H1 (cell line): ENCODE measurements at regions not wholly inside any gene's neighbourhood (a gene's known extent, or its start where the extent isn't known, plus 50 kb on each side); places are given as distances from the start of the nearest gene placed in this dataset.

Source experiments
- CTCF ChIA-PET: fragments of 300-600 bp; sonication (Branson Sonifier 250); formaldehyde crosslinking; loops from one replicate; lab custom pipeline; 2021; ENCODE audit not compliant: partially characterized antibody; lab: Charles Lee
- POLR2A ChIA-PET: fragments of 300-600 bp; sonication (Branson Sonifier 250); formaldehyde crosslinking; loops from one replicate; lab custom pipeline; 2021; ENCODE audit warnings: inconsistent platforms; ENCODE audit not compliant: partially characterized antibody; lab: Charles Lee
- DNase-seq, 2 experiments: peaks; one replicate each; pipeline versions ENCODE4 v3.0.0 to v3.0.0-alpha.2; 2010 to 2022; ENCODE audit warnings: low spot score in 2 of 2, low read depth in 1 of 2, mixed read lengths in 1 of 2
- FAIRE-seq: peaks from 2 replicates; lab custom pipeline; 2011; peaks lifted over from hg19 to GRCh38; lab: Jason Lieb, UNC
- H2AFZ ChIP-seq: 2 replicates; pipeline ENCODE4 v1.8.1; 2012; ENCODE audit warnings: low read length, inconsistent platforms
- H2AK5ac ChIP-seq: 2 replicates; pipeline ENCODE4 v1.6.1; 2013; ENCODE audit warnings: low read depth, low read length
- H2BK120ac ChIP-seq: replicated peaks from 2 replicates; pipeline ENCODE3; 2013; ENCODE audit warnings: low read depth, low read length, inconsistent platforms
- H2BK12ac ChIP-seq: 2 replicates; pipeline ENCODE4 v1.6.1; 2013; ENCODE audit warnings: low read depth, low read length
- H2BK15ac ChIP-seq: 2 replicates; pipeline ENCODE4 v1.6.1; 2013; ENCODE audit warnings: low read length
- H2BK20ac ChIP-seq: 2 replicates; pipeline ENCODE4 v1.6.1; 2013; ENCODE audit warnings: low read length
- H2BK5ac ChIP-seq: 2 replicates; pipeline ENCODE4 v1.6.1; 2013; ENCODE audit warnings: low read depth, low read length
- H3K14ac ChIP-seq: 2 replicates; pipeline ENCODE4 v1.6.1; 2013; ENCODE audit warnings: inconsistent platforms; ENCODE audit not compliant: insufficient read length
- H3K18ac ChIP-seq: 2 replicates; pipeline ENCODE4 v1.6.1; 2013; ENCODE audit warnings: low read length; ENCODE audit errors: extremely low read depth
- H3K23ac ChIP-seq: 2 replicates; pipeline ENCODE4 v1.6.1; 2013; ENCODE audit warnings: inconsistent platforms; ENCODE audit not compliant: insufficient read length
- H3K23me2 ChIP-seq: 2 replicates; pipeline ENCODE4 v1.6.1; 2013; ENCODE audit warnings: low read depth, low read length
- H3K27ac ChIP-seq: 2 replicates; pipeline ENCODE4 v1.6.1; 2011; ENCODE audit warnings: low read depth, low read length, inconsistent platforms
- H3K27me3 ChIP-seq, 4 experiments: replicated peaks in 1 of 4; 1 replicate in 1 of 4; 2 replicates in 3 of 4; pipeline versions ENCODE4 v1.6.1 to v1.8.1; 2011 to 2013; ENCODE audit warnings: low read length in 3 of 4, mild to moderate bottlenecking in 3 of 4, inconsistent platforms in 2 of 4, mixed read lengths in 2 of 4, moderate library complexity in 1 of 4; ENCODE audit not compliant: control insufficient read depth in 3 of 4, insufficient read depth in 3 of 4; ENCODE audit errors: extremely low read depth in 1 of 4
- H3K36me3 ChIP-seq, 4 experiments: 2 replicates each; pipeline versions ENCODE4 v1.6.1 to v1.8.1; 2011 to 2013; ENCODE audit warnings: mild to moderate bottlenecking in 4 of 4, low read length in 3 of 4, moderate library complexity in 2 of 4, control low read depth in 1 of 4, inconsistent platforms in 1 of 4; ENCODE audit not compliant: insufficient read depth in 4 of 4, control insufficient read depth in 2 of 4
- H3K4ac ChIP-seq: replicated peaks from 2 replicates; pipeline ENCODE3; 2013; ENCODE audit warnings: low read length, low read depth, mixed read lengths, inconsistent platforms; ENCODE audit not compliant: insufficient read length
- H3K4me1 ChIP-seq, 4 experiments: replicated peaks in 1 of 4; 1 replicate in 1 of 4; 2 replicates in 3 of 4; pipeline versions ENCODE4 v1.6.1 to v1.8.1; 2011 to 2013; ENCODE audit warnings: low read length in 3 of 4, inconsistent platforms in 2 of 4, mixed read lengths in 1 of 4; ENCODE audit not compliant: insufficient read depth in 4 of 4, control insufficient read depth in 3 of 4
- H3K4me2 ChIP-seq, 2 experiments: 2 replicates each; pipeline versions ENCODE4 v1.6.1 to v1.8.1; 2011 to 2013; ENCODE audit warnings: low read depth in 2 of 2, low read length in 2 of 2, control low read depth in 1 of 2, inconsistent platforms in 1 of 2, mild to moderate bottlenecking in 1 of 2; ENCODE audit not compliant: insufficient read depth in 1 of 2
- H3K4me3 ChIP-seq, 4 experiments: fragments of 200-600, 300-600 bp in 1 of 4; sonication (generic), shearing (Covaris generic), sonication (Bioruptor Twin) in 1 of 4; 2 replicates each; pipeline versions ENCODE4 v1.5.1 to v1.8.1; 2011 to 2016; ENCODE audit warnings: low read length in 4 of 4, low read depth in 3 of 4, control low read depth in 2 of 4, inconsistent platforms in 2 of 4, mild to moderate bottlenecking in 2 of 4, mixed read lengths in 1 of 4, moderate library complexity in 1 of 4; ENCODE audit not compliant: insufficient read depth in 2 of 4; ENCODE audit errors: extremely low read depth in 1 of 4
- H3K56ac ChIP-seq: replicated peaks from 2 replicates; pipeline ENCODE3; 2013; ENCODE audit warnings: low read depth, mild to moderate bottlenecking, mixed read lengths, low read length, inconsistent platforms; ENCODE audit not compliant: insufficient read length
- H3K79me1 ChIP-seq: 2 replicates; pipeline ENCODE4 v1.6.1; 2013; ENCODE audit warnings: low read depth, low read length, control low read depth
- H3K79me2 ChIP-seq, 2 experiments: 2 replicates each; pipeline versions ENCODE4 v1.6.1 to v1.8.1; 2012 to 2013; ENCODE audit warnings: low read length in 2 of 2, mild to moderate bottlenecking in 2 of 2, inconsistent platforms in 1 of 2; ENCODE audit not compliant: insufficient read depth in 2 of 2, control insufficient read depth in 1 of 2
- H3K9ac ChIP-seq, 4 experiments: replicated peaks in 1 of 4; 1 replicate in 1 of 4; 2 replicates in 3 of 4; pipeline versions ENCODE4 v1.6.1 to v1.8.1; 2011 to 2013; ENCODE audit warnings: low read depth in 3 of 4, low read length in 3 of 4, control low read depth in 2 of 4, mild to moderate bottlenecking in 2 of 4, moderate library complexity in 2 of 4, inconsistent platforms in 1 of 4; ENCODE audit errors: extremely low read depth in 1 of 4
- H3K9me3 ChIP-seq, 2 experiments: 2 replicates each; pipeline versions ENCODE4 v1.6.1 to v1.8.1; 2012 to 2013; ENCODE audit warnings: mild to moderate bottlenecking in 2 of 2, moderate library complexity in 2 of 2, control low read depth in 1 of 2, inconsistent platforms in 1 of 2, low read depth in 1 of 2, low read length in 1 of 2, mixed read lengths in 1 of 2; ENCODE audit not compliant: insufficient read depth in 2 of 2
- H4K20me1 ChIP-seq, 2 experiments: replicated peaks in 1 of 2; 2 replicates each; pipeline versions ENCODE3 to v1.8.1; 2011 to 2013; ENCODE audit warnings: inconsistent platforms in 2 of 2, low read length in 2 of 2, mild to moderate bottlenecking in 1 of 2; ENCODE audit not compliant: insufficient read depth in 2 of 2, control insufficient read depth in 1 of 2
- H4K5ac ChIP-seq: 2 replicates; pipeline ENCODE4 v1.6.1; 2013; ENCODE audit warnings: low read length, low read depth, mixed read lengths, inconsistent platforms; ENCODE audit not compliant: insufficient read length
- H4K8ac ChIP-seq: 2 replicates; pipeline ENCODE4 v1.8.0; 2013; ENCODE audit warnings: mild to moderate bottlenecking, moderate library complexity, low read length, inconsistent platforms; ENCODE audit not compliant: insufficient read depth; ENCODE audit errors: extremely low read depth
- H4K91ac ChIP-seq: replicated peaks from 2 replicates; pipeline ENCODE3; 2013; ENCODE audit warnings: low read length, mixed read lengths, inconsistent platforms; ENCODE audit not compliant: insufficient read length
- ATF3 ChIP-seq: IDR thresholded peaks from 2 replicates; pipeline ENCODE4 v1.6.1; 2011; ENCODE audit warnings: low read depth, mild to moderate bottlenecking, low read length; ENCODE audit not compliant: insufficient read depth
- BACH1 ChIP-seq: IDR thresholded peaks from 2 replicates; pipeline ENCODE4 v1.6.1; 2012; ENCODE audit warnings: low read length, improper control_type of control experiment
- BRCA1 ChIP-seq: IDR thresholded peaks from 2 replicates; pipeline ENCODE4 v1.6.1; 2012; ENCODE audit warnings: low read depth, low read length, improper control_type of control experiment
- CBX8 ChIP-seq: fragments of 300-800, 300-1000 bp; sonication (generic); IDR thresholded peaks from 2 replicates; pipeline ENCODE4 v1.7.1; 2016; ENCODE audit warnings: low read depth, low read length, borderline replicate concordance
- FOSL1 ChIP-seq: IDR thresholded peaks from 2 replicates; pipeline ENCODE4 v1.6.1; 2011; ENCODE audit warnings: mild to moderate bottlenecking, low read depth, low read length, moderate library complexity; ENCODE audit not compliant: insufficient read depth
- GABPA ChIP-seq: IDR thresholded peaks from 2 replicates; pipeline ENCODE4 v1.6.1; 2011; ENCODE audit warnings: mild to moderate bottlenecking, low read length, moderate library complexity, borderline replicate concordance; ENCODE audit not compliant: insufficient read depth
- SIN3A ChIP-seq, 2 experiments: IDR thresholded peaks in 1 of 2; conservative IDR thresholded peaks in 1 of 2; 2 replicates each; pipeline ENCODE4 v1.6.1; 2011 to 2012; ENCODE audit warnings: low read length in 2 of 2, improper control_type of control experiment in 1 of 2, low read depth in 1 of 2, mild to moderate bottlenecking in 1 of 2
- SIX5 ChIP-seq: IDR thresholded peaks from 2 replicates; pipeline ENCODE4 v1.6.1; 2011; ENCODE audit warnings: mild to moderate bottlenecking, low read depth, low read length
- SP1 ChIP-seq: IDR thresholded peaks from 2 replicates; pipeline ENCODE4 v1.6.1; 2011; ENCODE audit warnings: low read depth, low read length
- WGBS, 2 experiments: shearing (Covaris generic) in 1 of 2; methylation state at CpG; one replicate each; pipeline versions ENCODE4 v1.1.6 to v1.1.7; 2013 to 2015; ENCODE audit warnings: low lambda C conversion rate in 2 of 2, mixed read lengths in 2 of 2, inconsistent platforms in 1 of 2, low coverage in 1 of 2, missing lambda C conversion rate in 1 of 2; ENCODE audit not compliant: insufficient replicate concordance in 2 of 2, insufficient coverage in 1 of 2, insufficient read length in 1 of 2; ENCODE audit errors: extremely low coverage in 1 of 2, missing lambda C conversion rate in 1 of 2; 5-methylcytosine and 5-hydroxymethylcytosine counted together

GRCh38 chr3:182592747-182593146, 200.6 kb upstream of the ATP11B start:
- Histone ChIP-seq H2BK15ac (no peak overlapping the region), H4K20me1 (no peaks in the 10 kb centered on the region), H3K14ac (no peak overlapping the region), H3K4me1 (no peaks in the 10 kb centered on the region), H3K4ac (no peak overlapping the region), H3K18ac (no peak overlapping the region), H3K27ac (no peak overlapping the region), H4K5ac (no peak overlapping the region), H3K79me2 (no peaks in the 10 kb centered on the region), H4K8ac (no peak overlapping the region), H3K79me1 (no peaks in the 10 kb centered on the region), H2BK20ac (no peak overlapping the region), H3K9ac (no peak overlapping the region), H4K91ac (no peak overlapping the region), H3K23me2 (no peaks in the 10 kb centered on the region), H2BK5ac (no peak overlapping the region), H3K56ac (no peak overlapping the region), H3K36me3 (no peaks in the 10 kb centered on the region), H3K23ac (no peak overlapping the region), H2AK5ac (no peak overlapping the region), H3K4me2 (no peak overlapping the region), H3K9me3 (no peaks in the 10 kb centered on the region), H2BK12ac (no peak overlapping the region), H3K4me3 (no peak overlapping the region), H2BK120ac (no peak overlapping the region), H2AFZ (no peak overlapping the region), H3K27me3 (no peaks in the 10 kb centered on the region)
- ChIA-PET CTCF (no interaction called here), POLR2A (no interaction called here)
- DNase-seq (no peak), FAIRE-seq (no peak)
- WGBS, 2 experiments: 81% methylated on average over 3 of the region's 3 CpGs; no CpG with 5 or more reads in 1 of the 2 experiments
- TF ChIP-seq FOSL1 (no peak), SIX5 (no peak), GABPA (no peak), SIN3A (conservative IDR thresholded peaks at IDR 0.05 in 1 of 2, IDR thresholded peaks at IDR 0.05 in 1 of 2; ENCODE audit: low read depth in 1 of 2, low read length in 2 of 2) (no peak), SP1 (no peak), BACH1 (no peak), BRCA1 (no peak), CBX8 (no peak), ATF3 (no peak)
